A673 (cell line): ENCODE measurements at regions not wholly inside any gene's neighbourhood (a gene's known extent, or its start where the extent isn't known, plus 50 kb on each side); places are given as distances from the start of the nearest gene placed in this dataset.

Experiments used
- BruUV-seq: library from RNA; stranded (reverse); fragments of 400-500 nt; replicated peaks from 2 replicates; lab custom pipeline; 2021; lab: Mats Ljungman, UMichigan
- CTCF ChIA-PET: fragments of 300-600 bp; sonication (Branson Sonifier 250); formaldehyde crosslinking; loops from one replicate; lab custom pipeline; 2022; ENCODE audit warnings: antibody characterized with exemption; lab: Charles Lee
- POLR2A ChIA-PET: fragments of 300-600 bp; sonication (Branson Sonifier 250); formaldehyde crosslinking; loops from one replicate; lab custom pipeline; 2022; ENCODE audit warnings: antibody characterized with exemption; ENCODE audit not compliant: low non-redundant PET; lab: Charles Lee
- DNase-seq: peaks from one replicate; pipeline ENCODE4 v3.0.0-alpha.2; 2015; ENCODE audit warnings: low spot score
- H3K27ac ChIP-seq: fragments of 200-600 bp; sonication (generic); 2 replicates; pipeline ENCODE4 v1.5.1; 2016; ENCODE audit warnings: mixed run types, low read depth, mild to moderate bottlenecking, mixed read lengths, antibody characterized with exemption, low read length; ENCODE audit not compliant: poor library complexity, severe bottlenecking
- H3K27me3 ChIP-seq: fragments of 200-600 bp; sonication (generic); replicated peaks from 2 replicates; pipeline ENCODE4 v1.6.1; 2017; ENCODE audit warnings: mixed run types, low read depth, mild to moderate bottlenecking, mixed read lengths, antibody characterized with exemption, low read length; ENCODE audit not compliant: insufficient read depth, poor library complexity
- H3K36me3 ChIP-seq: fragments of 200-600 bp; sonication (generic); 2 replicates; pipeline ENCODE4 v1.6.1; 2016; ENCODE audit warnings: mixed run types, mild to moderate bottlenecking, mixed read lengths, antibody characterized with exemption, low read length; ENCODE audit not compliant: insufficient read depth, poor library complexity, severe bottlenecking
- H3K4me1 ChIP-seq: fragments of 200-600 bp; sonication (generic); 2 replicates; pipeline ENCODE4 v1.6.1; 2017; ENCODE audit warnings: mixed run types, mild to moderate bottlenecking, mixed read lengths, antibody characterized with exemption, low read length; ENCODE audit not compliant: insufficient read depth, poor library complexity, severe bottlenecking
- H3K4me3 ChIP-seq: fragments of 200-600 bp; sonication (generic); 2 replicates; pipeline ENCODE4 v1.5.1; 2016; ENCODE audit warnings: low read depth, mixed run types, mild to moderate bottlenecking, mixed read lengths, low read length; ENCODE audit not compliant: poor library complexity, severe bottlenecking
- H3K9me3 ChIP-seq: fragments of 200-600 bp; sonication (generic); 2 replicates; pipeline ENCODE4 v1.6.1; 2016; ENCODE audit warnings: mixed run types, low read depth, mild to moderate bottlenecking, mixed read lengths, antibody characterized with exemption, low read length; ENCODE audit not compliant: poor library complexity, severe bottlenecking
- EZH2 ChIP-seq: fragments of 200-600 bp; sonication (generic); IDR thresholded peaks from 2 replicates; pipeline ENCODE4 v1.6.1; 2017; ENCODE audit warnings: borderline replicate concordance, low read depth, mild to moderate bottlenecking, mixed read lengths, antibody characterized with exemption, low read length; ENCODE audit not compliant: poor library complexity, severe bottlenecking
- intact Hi-C: fragments of 100-400 bp; cut with micrococcal nuclease; formaldehyde crosslinking; loops from one replicate; pipeline ENCODE4 v1.10.0; 2022; ENCODE audit not compliant: unreplicated experiment
- TF ChIP-seq, protein P1 (sequence below): fragments of 300-800, 200-600 bp; sonication (generic); conservative IDR thresholded peaks from 2 replicates; pipeline ENCODE4 v1.5.1; 2017; ENCODE audit warnings: low read depth, mild to moderate bottlenecking, antibody characterized with exemption, low read length, moderate library complexity, mixed read lengths

DNA sequence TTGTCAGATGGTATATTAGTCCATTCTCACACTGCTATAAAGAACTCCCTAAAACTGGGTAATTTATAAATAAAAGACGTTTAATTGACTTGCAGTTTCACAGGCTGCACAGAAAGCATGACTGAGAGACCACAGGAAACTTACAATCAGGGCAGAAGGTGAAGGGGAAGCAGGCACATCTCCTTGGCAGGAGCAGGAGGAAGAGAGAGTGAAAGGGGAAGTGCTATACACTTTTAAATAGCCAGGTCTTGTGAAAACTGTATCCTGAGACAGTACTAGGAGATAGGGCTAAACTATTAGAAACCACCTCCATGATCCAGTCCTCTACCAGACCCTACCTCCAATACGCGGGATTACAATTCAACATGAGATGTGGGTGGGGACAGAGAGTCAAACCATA lies 193.9 kb upstream of the KCNG1 start:
- ChIA-PET POLR2A (no interaction called here), CTCF (no interaction called here)
- H3K27ac ChIP-seq: no peak overlapping the region
- no peaks in the 10 kb centered on the region for H3K4me1 ChIP-seq
- H3K27me3 ChIP-seq: peaks cover 9% of the 10 kb centered on the region
- H3K9me3 ChIP-seq: peaks cover 9% of the 10 kb centered on the region
- DNase-seq: no peak
- no TSS peak for BruUV-seq
- intact Hi-C loops: no loop called here
- H3K4me3 ChIP-seq: no peak overlapping the region
- no peak for TF ChIP-seq EZH2
- TF ChIP-seq, protein P1, sequence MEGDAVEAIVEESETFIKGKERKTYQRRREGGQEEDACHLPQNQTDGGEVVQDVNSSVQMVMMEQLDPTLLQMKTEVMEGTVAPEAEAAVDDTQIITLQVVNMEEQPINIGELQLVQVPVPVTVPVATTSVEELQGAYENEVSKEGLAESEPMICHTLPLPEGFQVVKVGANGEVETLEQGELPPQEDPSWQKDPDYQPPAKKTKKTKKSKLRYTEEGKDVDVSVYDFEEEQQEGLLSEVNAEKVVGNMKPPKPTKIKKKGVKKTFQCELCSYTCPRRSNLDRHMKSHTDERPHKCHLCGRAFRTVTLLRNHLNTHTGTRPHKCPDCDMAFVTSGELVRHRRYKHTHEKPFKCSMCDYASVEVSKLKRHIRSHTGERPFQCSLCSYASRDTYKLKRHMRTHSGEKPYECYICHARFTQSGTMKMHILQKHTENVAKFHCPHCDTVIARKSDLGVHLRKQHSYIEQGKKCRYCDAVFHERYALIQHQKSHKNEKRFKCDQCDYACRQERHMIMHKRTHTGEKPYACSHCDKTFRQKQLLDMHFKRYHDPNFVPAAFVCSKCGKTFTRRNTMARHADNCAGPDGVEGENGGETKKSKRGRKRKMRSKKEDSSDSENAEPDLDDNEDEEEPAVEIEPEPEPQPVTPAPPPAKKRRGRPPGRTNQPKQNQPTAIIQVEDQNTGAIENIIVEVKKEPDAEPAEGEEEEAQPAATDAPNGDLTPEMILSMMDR: no peak
- H3K36me3 ChIP-seq: no peaks in the 10 kb centered on the region

DNA sequence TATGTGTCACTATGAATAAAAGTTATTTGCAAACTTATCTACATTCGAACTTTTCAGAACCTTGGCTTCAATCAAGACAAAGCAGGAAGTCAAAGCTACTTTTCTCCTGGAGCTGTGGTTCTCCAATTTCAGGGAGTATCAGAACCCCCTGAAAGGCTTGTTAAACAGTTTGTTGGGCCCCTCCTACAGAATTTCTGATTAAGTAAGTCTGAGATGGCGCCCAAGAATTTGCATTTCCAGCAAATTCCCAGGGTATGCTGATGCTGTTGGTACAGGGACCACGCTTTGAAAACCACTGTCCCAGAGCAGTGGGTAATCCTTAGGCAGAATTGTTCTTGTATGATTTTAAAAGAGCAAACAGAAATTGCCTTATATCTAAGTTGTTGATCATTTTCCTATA lies 189.9 kb upstream of the KCNG1 start:
- H3K27me3 ChIP-seq: peaks cover 26% of the 10 kb centered on the region
- ChIA-PET CTCF (no interaction called here), POLR2A (no interaction called here)
- peaks cover 9% of the 10 kb centered on the region for H3K9me3 ChIP-seq
- TF ChIP-seq EZH2: no peak
- TF ChIP-seq, protein P1: no peak
- no peak overlapping the region for H3K4me3 ChIP-seq
- no peak for DNase-seq
- intact Hi-C loops: no loop called here
- no TSS peak for BruUV-seq
- no peaks in the 10 kb centered on the region for H3K4me1 ChIP-seq
- no peaks in the 10 kb centered on the region for H3K36me3 ChIP-seq
- H3K27ac ChIP-seq: no peak overlapping the region

DNA sequence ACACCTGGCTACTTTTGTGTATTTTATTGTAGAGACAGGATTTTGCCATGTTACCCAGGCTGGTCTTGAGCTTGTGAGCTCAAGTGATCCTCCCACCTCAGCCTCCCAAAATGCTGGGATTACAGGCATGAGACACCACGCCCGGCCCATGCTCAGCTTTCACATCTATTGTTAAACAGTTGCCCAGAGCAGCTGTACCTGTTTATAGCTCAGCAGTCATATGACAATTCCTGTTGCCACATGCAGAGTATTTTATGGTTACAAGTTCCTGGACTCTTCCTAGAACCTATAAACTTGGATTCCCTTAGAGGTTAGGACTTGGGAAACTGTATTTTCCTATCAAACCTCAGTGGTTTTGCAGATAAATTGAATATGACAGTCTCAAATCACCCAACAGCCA lies 188.3 kb upstream of the KCNG1 start:
- no peak overlapping the region for H3K27ac ChIP-seq
- ChIA-PET CTCF (no interaction called here), POLR2A (no interaction called here)
- DNase-seq: no peak
- no peak for TF ChIP-seq EZH2
- intact Hi-C loops: no loop called here
- no peaks in the 10 kb centered on the region for H3K4me1 ChIP-seq
- no peaks in the 10 kb centered on the region for H3K9me3 ChIP-seq
- no TSS peak for BruUV-seq
- H3K27me3 ChIP-seq: peaks cover 26% of the 10 kb centered on the region
- H3K36me3 ChIP-seq: no peaks in the 10 kb centered on the region
- no peak overlapping the region for H3K4me3 ChIP-seq

DNA sequence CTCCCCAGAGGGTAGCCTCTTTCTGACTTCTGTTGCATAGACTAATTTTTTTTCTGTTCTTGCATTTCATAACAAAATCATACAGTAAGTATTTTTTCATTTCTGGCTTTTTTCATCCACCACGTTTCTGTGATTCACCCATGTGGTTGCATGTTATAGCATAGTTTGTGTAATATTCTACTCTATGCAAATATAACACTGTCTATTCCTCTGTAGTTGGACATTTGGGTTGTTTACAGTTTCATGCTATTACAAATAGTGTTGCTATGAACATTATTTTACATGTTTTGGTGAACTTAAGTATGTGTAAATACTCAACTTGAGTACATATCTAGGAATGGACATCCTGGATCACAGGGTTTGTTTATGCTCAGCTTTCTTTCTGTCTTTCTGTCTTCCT lies 187.2 kb upstream of the KCNG1 start:
- POLR2A ChIA-PET: no interaction called here
- H3K36me3 ChIP-seq: no peaks in the 10 kb centered on the region
- intact Hi-C loops: no loop called here
- CTCF ChIA-PET: no interaction called here
- no peak overlapping the region for H3K4me3 ChIP-seq
- H3K27ac ChIP-seq: no peak overlapping the region
- BruUV-seq: no TSS peak
- TF ChIP-seq, protein P1: no peak
- no peak for TF ChIP-seq EZH2
- DNase-seq: no peak
- no peaks in the 10 kb centered on the region for H3K4me1 ChIP-seq
- no peaks in the 10 kb centered on the region for H3K9me3 ChIP-seq
- peaks cover 26% of the 10 kb centered on the region for H3K27me3 ChIP-seq
